ENCODE measurements at regions not wholly inside any gene's neighbourhood (a gene's known extent, or its start where the extent isn't known, plus 50 kb on each side); places are given as distances from the start of the nearest gene placed in this dataset.
"Not testable (repeated sequence)": the region's sequence is repeated elsewhere in the genome, so short reads cannot be mapped to it uniquely, and the experiment has no call there.

DNA sequence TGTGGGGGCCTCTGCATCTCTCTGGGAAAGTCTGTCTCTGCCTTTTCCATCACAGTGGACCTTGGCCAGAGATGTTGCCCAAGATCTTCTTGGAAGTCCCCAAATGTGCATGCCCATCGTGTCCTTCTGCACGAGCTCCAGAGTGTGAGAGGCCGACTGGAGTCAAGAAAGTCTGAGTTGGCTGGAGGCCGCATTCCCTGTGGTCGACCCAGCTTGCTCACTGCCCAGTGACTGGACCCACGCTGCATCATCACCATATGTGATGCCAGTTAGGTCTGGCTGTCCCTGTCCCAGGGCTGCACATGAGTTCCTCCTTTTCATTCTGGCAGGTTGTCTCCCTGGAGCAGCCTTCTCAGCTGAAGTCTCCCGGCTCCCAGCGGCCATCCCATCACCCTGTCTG lies 93.8 kb downstream of the ARL4C start:
- Mint-ChIP-seq H3K36me3 (peaks cover 15% of the 10 kb centered on the region), H3K27me3 (no peaks in the 10 kb centered on the region), H3K4me1 (peaks cover 62% of the 10 kb centered on the region), H3K27ac (peak overlapping the region; percentile 83), H3K9me3 (peaks cover 3% of the 10 kb centered on the region), H3K4me3 (no peak overlapping the region)
- DNase-seq, result no peak
- POLR2A ChIA-PET, result interaction anchor here (0.8 to 2.7 kb wide), 7 partner anchors 11 to 49 kb away, joined by 3 to 11 read pairs (median 3); no protein-coding TSS in a partner anchor
- ATAC-seq (ENCODE audit: low read depth), result no peak

DNA sequence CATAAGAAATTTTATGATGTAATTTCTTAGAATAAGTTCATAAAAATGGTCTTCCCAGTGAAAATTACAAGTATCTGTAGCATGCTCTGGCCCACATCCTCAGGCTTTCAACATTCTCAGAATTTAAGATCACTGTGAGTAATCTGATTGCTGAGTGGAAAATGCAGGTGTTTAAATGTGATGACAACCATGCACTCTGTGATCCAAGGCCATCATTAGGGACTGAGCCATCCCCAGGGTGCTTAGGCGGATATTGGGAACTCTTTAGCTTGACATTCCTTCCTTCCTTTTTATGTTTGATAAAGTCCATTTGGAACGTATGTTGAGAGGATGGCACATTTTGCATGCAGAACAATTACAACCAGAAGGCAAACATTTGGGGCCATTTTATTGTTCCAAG lies 95.5 kb downstream of the ARL4C start:
- H3K9me3 Mint-ChIP-seq, result peaks cover 3% of the 10 kb centered on the region
- peaks cover 63% of the 10 kb centered on the region for H3K4me1 Mint-ChIP-seq
- H3K36me3 Mint-ChIP-seq, result peaks cover 15% of the 10 kb centered on the region
- peak overlapping the region; percentile 34 for H3K4me3 Mint-ChIP-seq
- ATAC-seq (ENCODE audit: low read depth), result peak; percentile 90
- no peaks in the 10 kb centered on the region for H3K27me3 Mint-ChIP-seq
- no peak for DNase-seq
- POLR2A ChIA-PET, result interaction anchor here (0.9 to 2.7 kb wide), 8 partner anchors 9 to 53 kb away, joined by 3 to 11 read pairs (median 4); no protein-coding TSS in a partner anchor
- peak overlapping the region; percentile 89 for H3K27ac Mint-ChIP-seq

DNA sequence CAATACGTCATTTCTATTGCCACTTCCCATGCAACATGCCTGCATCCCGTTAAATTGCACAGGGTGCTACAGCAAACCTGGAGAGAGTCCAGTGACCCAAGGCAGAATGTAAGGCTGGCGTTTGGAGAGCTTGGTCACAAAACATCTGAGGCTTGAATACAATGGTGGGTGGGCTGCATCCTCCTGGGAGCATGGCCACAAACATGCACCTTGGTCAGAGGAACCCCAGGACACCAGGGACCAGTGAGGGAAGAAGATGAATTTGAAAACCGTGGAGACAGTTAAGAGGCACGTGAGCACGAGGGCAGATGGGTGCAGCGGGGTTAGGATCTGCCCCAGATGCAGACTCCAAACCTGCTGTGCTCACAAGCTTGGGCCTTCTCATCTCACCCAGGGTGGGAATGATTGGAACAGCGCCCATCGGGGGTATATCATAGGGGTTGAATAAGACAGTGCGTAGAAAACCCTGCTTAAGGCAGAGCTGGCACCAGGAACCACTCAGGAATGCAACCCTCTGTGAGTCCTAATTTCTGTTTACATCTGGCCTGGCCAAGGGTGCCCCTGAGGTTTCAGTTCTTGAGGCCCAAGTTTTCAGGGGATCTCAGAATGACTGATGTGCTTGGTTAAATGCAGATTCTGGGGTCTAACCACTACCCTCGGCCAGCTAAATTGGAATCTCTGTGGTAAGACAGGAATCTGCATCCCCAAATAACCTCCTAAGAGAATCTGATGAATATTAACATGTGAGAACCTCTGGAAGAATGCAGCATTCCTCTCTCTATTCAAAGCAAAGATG lies 97.2 kb downstream of the ARL4C start:
- no peak for DNase-seq
- Mint-ChIP-seq H3K36me3 (peaks cover 15% of the 10 kb centered on the region), H3K4me3 (no peak overlapping the region), H3K9me3 (peaks cover 3% of the 10 kb centered on the region), H3K27ac (peak overlapping the region; percentile 61), H3K27me3 (no peaks in the 10 kb centered on the region), H3K4me1 (peaks cover 58% of the 10 kb centered on the region)
- no peak for ATAC-seq (ENCODE audit: low read depth)
- POLR2A ChIA-PET, result interaction anchor here (0.6 to 1.8 kb wide), 6 partner anchors 15 to 110 kb away, joined by 3 to 8 read pairs (median 6); partner anchors contain the start of gene ARL4C

DNA sequence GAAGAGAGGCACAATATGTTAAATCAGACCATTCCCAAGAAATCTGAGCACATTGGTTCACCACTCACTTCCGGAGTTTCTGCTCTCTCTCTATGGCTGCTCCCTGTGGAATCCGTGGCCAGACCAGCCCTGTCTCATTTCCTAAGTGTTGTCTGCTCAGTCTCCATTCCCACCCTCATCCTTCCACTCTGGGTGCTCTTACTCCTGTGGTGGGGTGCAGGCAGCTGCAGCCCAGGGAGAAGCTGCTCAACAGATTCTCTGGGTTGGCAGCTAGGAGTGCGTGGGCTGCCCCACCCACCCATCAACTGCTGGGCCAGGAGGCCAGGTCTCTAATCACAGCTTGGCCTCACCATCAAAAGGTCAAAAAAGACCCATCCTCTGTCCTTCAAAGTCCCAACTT lies 98.3 kb downstream of the ARL4C start:
- peaks cover 64% of the 10 kb centered on the region for H3K4me1 Mint-ChIP-seq
- peaks cover 3% of the 10 kb centered on the region for H3K9me3 Mint-ChIP-seq
- no peak overlapping the region for H3K4me3 Mint-ChIP-seq
- no peaks in the 10 kb centered on the region for H3K27me3 Mint-ChIP-seq
- peak overlapping the region; percentile 65 for H3K27ac Mint-ChIP-seq
- DNase-seq (no peak), ATAC-seq (ENCODE audit: low read depth) (no peak)
- POLR2A ChIA-PET, result interaction anchor here (0.7 to 1.5 kb wide), 2 partner anchors 27 to 107 kb away, joined by 3 to 8 read pairs; no protein-coding TSS in a partner anchor
- peaks cover 15% of the 10 kb centered on the region for H3K36me3 Mint-ChIP-seq

DNA sequence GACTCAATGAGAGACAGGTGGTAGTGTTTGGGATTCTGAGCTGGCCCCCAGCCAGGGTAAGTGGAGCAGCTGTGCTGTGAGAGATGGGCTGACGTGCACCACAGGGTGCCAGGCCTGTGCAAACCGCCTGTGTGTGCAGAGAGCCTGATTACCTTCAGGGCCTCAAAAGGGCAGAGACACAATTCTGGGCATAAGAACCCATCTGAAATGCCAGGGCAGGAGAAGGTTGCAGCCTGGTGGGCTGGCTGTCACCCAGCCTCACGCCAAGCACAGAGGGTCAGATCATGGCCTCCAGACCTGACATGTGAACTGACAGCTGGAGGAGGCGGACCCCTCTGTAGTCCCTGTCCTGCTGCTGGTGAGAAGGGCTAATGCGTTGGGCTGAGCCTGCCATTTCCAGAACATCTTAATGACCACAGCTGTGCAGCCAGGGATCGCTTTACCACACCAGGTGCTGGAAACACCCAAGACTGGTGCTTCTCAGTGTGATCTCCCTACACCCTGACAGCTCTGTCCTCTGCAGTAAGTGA lies 100.9 kb downstream of the ARL4C start:
- POLR2A ChIA-PET, result interaction anchor here (0.6 to 1.2 kb wide), 4 partner anchors 17 to 59 kb away, joined by 3 to 5 read pairs (median 4); no protein-coding TSS in a partner anchor
- Mint-ChIP-seq H3K4me3 (no peak overlapping the region), H3K36me3 (peaks cover 14% of the 10 kb centered on the region), H3K27me3 (no peaks in the 10 kb centered on the region), H3K27ac (peak overlapping the region; percentile 67), H3K4me1 (peaks cover 58% of the 10 kb centered on the region), H3K9me3 (peaks cover 3% of the 10 kb centered on the region)
- no peak for ATAC-seq (ENCODE audit: low read depth)
- DNase-seq, result no peak

DNA sequence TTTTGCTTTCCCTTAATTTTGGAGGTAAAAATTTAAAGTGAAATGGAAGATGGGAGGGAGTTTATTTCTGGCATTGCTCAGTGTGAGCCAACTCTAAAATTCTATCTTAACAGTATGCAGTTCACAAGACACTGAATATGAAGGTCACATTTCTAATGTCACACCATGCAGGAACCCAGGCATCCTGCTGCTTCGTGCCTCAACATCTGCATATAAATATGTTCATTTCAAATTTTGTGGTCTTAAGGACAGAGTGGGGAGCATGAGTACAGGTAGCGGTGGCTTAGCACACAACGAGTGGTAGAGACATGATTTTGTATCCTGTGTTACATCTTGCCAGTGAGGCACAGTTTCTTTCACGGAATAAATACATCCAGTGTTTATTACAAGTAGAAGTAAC lies 102.4 kb downstream of the ARL4C start:
- ATAC-seq (ENCODE audit: low read depth) (peak; percentile 55), DNase-seq (no peak)
- peaks cover 46% of the 10 kb centered on the region for H3K4me1 Mint-ChIP-seq
- H3K27ac Mint-ChIP-seq, result peak overlapping the region; percentile 12
- POLR2A ChIA-PET, result interaction anchor here (0.7 kb wide), 1 partner anchor 59 kb away, joined by 7 read pairs; no protein-coding TSS in a partner anchor
- H3K27me3 Mint-ChIP-seq, result no peaks in the 10 kb centered on the region
- H3K4me3 Mint-ChIP-seq, result no peak overlapping the region
- H3K9me3 Mint-ChIP-seq, result peaks cover 1% of the 10 kb centered on the region
- peaks cover 3% of the 10 kb centered on the region for H3K36me3 Mint-ChIP-seq

DNA sequence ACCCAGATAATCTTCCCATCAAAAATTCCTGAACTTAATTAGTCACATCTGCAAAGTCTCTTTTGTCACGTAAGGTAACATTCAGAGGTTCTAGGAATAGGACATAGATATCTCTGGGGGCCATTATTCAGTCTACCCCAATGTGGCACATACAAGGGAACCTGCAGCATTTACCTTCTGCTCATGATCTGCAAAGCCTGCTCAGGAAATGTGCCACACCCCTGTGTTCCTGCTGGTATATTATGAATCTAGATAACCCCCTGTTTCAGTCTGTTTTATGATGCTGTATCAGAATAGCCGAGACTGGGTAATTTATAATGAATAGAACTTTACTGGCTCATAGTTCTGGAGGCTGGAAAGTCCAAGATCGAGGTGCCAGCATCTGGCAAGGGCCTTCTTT lies 103.5 kb downstream of the ARL4C start:
- Mint-ChIP-seq H3K9me3 (peaks cover 3% of the 10 kb centered on the region), H3K4me3 (peak overlapping the region; percentile 35), H3K27ac (peak overlapping the region; percentile 5), H3K36me3 (peaks cover 4% of the 10 kb centered on the region), H3K4me1 (peaks cover 40% of the 10 kb centered on the region), H3K27me3 (no peaks in the 10 kb centered on the region)
- POLR2A ChIA-PET, result interaction anchor here (1.6 kb wide), 1 partner anchor 20 kb away, joined by 3 read pairs; no protein-coding TSS in a partner anchor
- DNase-seq, result no peak
- ATAC-seq (ENCODE audit: low read depth), result no peak

DNA sequence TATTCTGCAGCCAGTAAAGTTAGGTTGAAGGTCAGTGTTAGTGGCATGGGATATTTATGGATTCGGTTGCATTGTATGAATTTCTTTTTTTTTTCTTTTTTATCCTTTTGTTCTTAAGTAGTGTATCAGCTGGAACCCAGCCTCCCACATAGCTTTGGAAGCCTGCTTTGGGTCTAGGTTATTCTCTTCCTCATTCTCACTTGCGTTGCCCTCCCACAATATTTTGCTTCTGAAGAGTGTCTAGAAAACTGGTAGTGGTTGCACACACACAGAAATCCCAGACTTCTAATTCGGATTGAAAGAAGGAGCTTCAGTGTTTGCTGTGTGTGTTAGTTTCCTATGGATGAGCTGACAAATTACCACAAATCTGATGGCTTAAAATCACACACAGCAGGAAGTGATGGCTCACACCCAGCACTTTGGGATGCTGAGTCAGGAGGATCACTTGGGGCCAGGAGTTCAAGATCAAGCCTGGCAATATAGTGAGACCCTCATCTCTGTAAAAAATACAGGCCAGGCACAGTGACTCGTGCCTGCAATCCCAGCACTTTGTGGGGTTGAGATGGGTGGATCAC lies 104.8 kb downstream of the ARL4C start:
- peaks cover 6% of the 10 kb centered on the region for H3K36me3 Mint-ChIP-seq
- H3K4me1 Mint-ChIP-seq, result peaks cover 39% of the 10 kb centered on the region
- ATAC-seq (ENCODE audit: low read depth) (no peak), DNase-seq (no peak)
- no peak overlapping the region for H3K27ac Mint-ChIP-seq
- H3K4me3 Mint-ChIP-seq, result no peak overlapping the region
- H3K9me3 Mint-ChIP-seq, result peaks cover 7% of the 10 kb centered on the region
- H3K27me3 Mint-ChIP-seq, result no peaks in the 10 kb centered on the region
- POLR2A ChIA-PET, result interaction anchor here (1.0 to 1.6 kb wide), 2 partner anchors 10 to 19 kb away, joined by 3 read pairs; no protein-coding TSS in a partner anchor

DNA sequence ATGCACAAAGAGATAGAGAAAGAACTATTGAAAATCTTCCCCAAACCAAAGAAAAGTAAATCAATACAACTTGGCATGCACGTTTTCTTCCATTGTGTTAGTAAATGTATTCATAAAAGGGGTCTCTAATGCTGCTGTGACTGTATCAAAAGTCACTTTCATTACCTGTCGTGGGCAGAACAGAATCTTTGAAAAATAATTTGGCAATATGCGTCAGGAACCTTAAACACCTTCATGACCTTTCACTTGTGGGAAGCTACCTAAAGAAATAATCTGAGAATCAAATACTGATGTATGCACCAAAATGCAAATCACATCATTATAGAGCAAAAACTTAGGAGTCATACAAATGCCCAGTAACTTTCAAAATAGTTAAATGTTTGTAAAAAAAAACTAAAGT lies 105.3 kb downstream of the ARL4C start:
- H3K9me3 Mint-ChIP-seq, result peaks cover 9% of the 10 kb centered on the region
- peaks cover 38% of the 10 kb centered on the region for H3K4me1 Mint-ChIP-seq
- H3K4me3 Mint-ChIP-seq, result no peak overlapping the region
- no peak overlapping the region for H3K27ac Mint-ChIP-seq
- POLR2A ChIA-PET, result interaction anchor here (1.6 kb wide), 1 partner anchor 18 kb away, joined by 3 read pairs; no protein-coding TSS in a partner anchor
- DNase-seq (no peak), ATAC-seq (ENCODE audit: low read depth) (no peak)
- H3K27me3 Mint-ChIP-seq, result no peaks in the 10 kb centered on the region
- peaks cover 8% of the 10 kb centered on the region for H3K36me3 Mint-ChIP-seq

DNA sequence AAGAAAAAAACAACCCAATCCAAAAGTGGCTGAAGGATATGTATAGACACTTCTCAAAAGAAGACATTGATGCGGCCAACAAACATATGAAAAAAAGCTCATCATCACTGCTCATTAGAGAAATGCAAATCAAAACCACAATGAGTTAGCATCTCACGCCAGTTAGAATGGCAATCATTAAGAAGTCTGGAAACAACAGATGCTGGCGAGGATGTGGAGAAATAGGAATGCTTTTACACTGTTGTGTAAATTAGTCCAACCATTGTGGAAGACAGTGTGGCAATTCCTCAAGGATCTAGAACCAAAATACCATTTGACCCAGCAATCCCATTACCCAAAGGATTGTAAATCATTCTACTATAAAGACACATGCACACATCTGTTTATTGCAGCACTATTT lies 107.2 kb downstream of the ARL4C start:
- DNase-seq; H3K4me3 Mint-ChIP-seq; H3K27me3 Mint-ChIP-seq; POLR2A ChIA-PET; H3K27ac Mint-ChIP-seq; ATAC-seq (ENCODE audit: low read depth): not testable (repeated sequence)
- peaks cover 28% of the 10 kb centered on the region for H3K4me1 Mint-ChIP-seq
- H3K36me3 Mint-ChIP-seq, result peaks cover 12% of the 10 kb centered on the region
- peaks cover 16% of the 10 kb centered on the region for H3K9me3 Mint-ChIP-seq

DNA sequence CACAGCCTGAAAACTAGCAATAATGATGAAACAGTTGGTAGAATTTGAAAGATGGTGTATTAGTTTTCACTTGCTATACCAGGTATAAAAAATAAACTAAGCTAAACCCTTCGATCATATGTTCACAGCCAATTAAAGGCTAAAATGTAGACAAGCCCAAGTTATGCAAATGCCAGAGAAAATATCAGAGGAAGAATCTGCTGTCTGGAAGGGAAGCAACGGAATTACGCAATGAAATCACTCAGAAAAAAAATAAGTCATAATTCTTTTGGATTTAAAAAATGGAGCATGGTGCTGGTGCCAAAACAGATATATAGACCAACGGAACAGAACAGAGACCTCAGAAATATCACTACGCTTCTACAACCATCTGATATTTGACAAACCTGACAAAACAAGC lies 108.3 kb downstream of the ARL4C start:
- DNase-seq (no peak), ATAC-seq (ENCODE audit: low read depth) (no peak)
- Mint-ChIP-seq H3K9me3 (peaks cover 19% of the 10 kb centered on the region), H3K36me3 (peaks cover 12% of the 10 kb centered on the region), H3K27ac (no peak overlapping the region), H3K27me3 (no peaks in the 10 kb centered on the region), H3K4me3 (no peak overlapping the region), H3K4me1 (peaks cover 18% of the 10 kb centered on the region)
- POLR2A ChIA-PET, result no interaction called here

DNA sequence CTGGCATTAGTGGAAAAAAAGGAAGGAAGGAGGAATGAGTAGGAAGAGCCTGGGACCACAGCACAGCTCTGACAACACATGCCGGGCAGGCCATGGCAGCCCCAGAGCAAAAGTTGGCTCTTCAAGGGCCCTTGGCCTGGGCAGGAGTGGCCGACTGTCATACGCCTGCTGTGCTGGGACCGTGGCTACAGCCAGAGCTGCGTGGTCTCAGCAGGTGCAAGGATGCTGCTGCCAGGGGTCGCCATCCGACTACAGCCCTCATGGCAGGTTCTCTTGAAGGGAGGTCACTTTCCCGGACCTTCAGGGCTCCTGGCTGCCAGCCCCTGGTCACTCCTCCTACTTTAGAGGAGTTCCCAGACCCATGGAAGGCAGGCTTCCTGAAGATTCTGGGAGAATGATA lies 109.9 kb downstream of the ARL4C start:
- Mint-ChIP-seq H3K4me3 (no peak overlapping the region), H3K27ac (peak overlapping the region; percentile 30), H3K9me3 (peaks cover 19% of the 10 kb centered on the region), H3K4me1 (peaks cover 8% of the 10 kb centered on the region), H3K27me3 (no peaks in the 10 kb centered on the region), H3K36me3 (peaks cover 12% of the 10 kb centered on the region)
- DNase-seq, result no peak
- ATAC-seq (ENCODE audit: low read depth), result no peak
- POLR2A ChIA-PET, result no interaction called here

DNA sequence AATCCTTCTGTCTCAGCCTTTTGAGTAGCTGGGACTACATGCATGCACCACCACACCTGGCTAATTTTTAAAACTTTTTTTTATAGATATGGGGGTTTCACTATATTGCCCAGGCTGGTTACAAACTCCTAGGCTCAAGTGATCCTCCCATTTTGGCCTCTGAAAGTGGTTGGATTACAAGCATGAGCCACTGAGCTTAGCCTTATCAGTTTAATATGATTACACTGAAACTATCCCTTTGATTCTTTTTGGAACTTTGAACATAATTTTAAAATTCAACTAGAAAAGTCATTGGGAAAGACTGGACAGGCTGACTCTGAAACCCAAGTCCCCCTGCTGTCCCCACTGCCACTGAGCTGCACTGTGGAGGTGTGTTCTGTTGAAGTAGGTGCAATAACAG lies 114.8 kb downstream of the ARL4C start:
- Mint-ChIP-seq H3K27me3 (no peaks in the 10 kb centered on the region), H3K36me3 (peaks cover 11% of the 10 kb centered on the region), H3K27ac (no peak overlapping the region), H3K4me1 (no peaks in the 10 kb centered on the region), H3K9me3 (peaks cover 12% of the 10 kb centered on the region), H3K4me3 (no peak overlapping the region)
- POLR2A ChIA-PET, result interaction anchor here (1.4 kb wide), 1 partner anchor 9 kb away, joined by 8 read pairs; no protein-coding TSS in a partner anchor
- DNase-seq (no peak), ATAC-seq (ENCODE audit: low read depth) (no peak)

All from activated naive CD8-positive, alpha-beta T cell treated with anti-CD3 and anti-CD28 coated beads, Interleukin-2, amount 10 ng/mL, durations not matched to agents 7 days and 5 days (primary cell).